GM21447 (cell line): ENCODE measurements at regions not wholly inside any gene's neighbourhood (a gene's known extent, or its start where the extent isn't known, plus 50 kb on each side); places are given as distances from the start of the nearest gene placed in this dataset.
"Not testable (repeated sequence)": the region's sequence is repeated elsewhere in the genome, so short reads cannot be mapped to it uniquely, and the experiment has no call there.

Source experiments
- ATAC-seq: cut with Tn5 transposase; IDR thresholded peaks from one replicate; pipeline ENCODE4 v1.9.1; 2021; ENCODE audit not compliant: unreplicated experiment

GRCh38 chr7:9031386-9031785, 598.0 kb downstream of the NXPH1 start:
- ATAC-seq, result no peak

GRCh38 chr7:9036080-9036479, 602.7 kb downstream of the NXPH1 start:
- ATAC-seq, result no peak

GRCh38 chr7:9071160-9071762, 637.9 kb downstream of the NXPH1 start:
- no peak for ATAC-seq

GRCh38 chr7:9075774-9076173, 642.4 kb downstream of the NXPH1 start:
- not testable (repeated sequence) for ATAC-seq

- ATAC-seq, result no peak
Measured at GRCh38 chr7:9082203-9082602, 648.8 kb downstream of the NXPH1 start.

GRCh38 chr7:9083837-9084236, 650.4 kb downstream of the NXPH1 start:
- ATAC-seq, result no peak

- no peak for ATAC-seq
Measured at GRCh38 chr7:9091282-9091681, 657.9 kb downstream of the NXPH1 start.

GRCh38 chr7:9097565-9098060, 664.2 kb downstream of the NXPH1 start:
- no peak for ATAC-seq

GRCh38 chr7:9100289-9100688, 666.9 kb downstream of the NXPH1 start:
- no peak for ATAC-seq

GRCh38 chr7:9102846-9103245, 669.4 kb downstream of the NXPH1 start:
- ATAC-seq, result no peak

- ATAC-seq, result no peak
Measured at GRCh38 chr7:9106747-9107146, 673.3 kb downstream of the NXPH1 start.

- no peak for ATAC-seq
Measured at GRCh38 chr7:9120331-9120730, 686.9 kb downstream of the NXPH1 start.

GRCh38 chr7:9124320-9124719, 690.9 kb downstream of the NXPH1 start:
- no peak for ATAC-seq

GRCh38 chr7:9125246-9125645, 691.8 kb downstream of the NXPH1 start:
- no peak for ATAC-seq

- ATAC-seq, result no peak
Measured at GRCh38 chr7:9127901-9128300, 694.5 kb downstream of the NXPH1 start.

- ATAC-seq, result no peak
Measured at GRCh38 chr7:9148687-9149086, 715.3 kb downstream of the NXPH1 start.

GRCh38 chr7:9149499-9150082, 716.2 kb downstream of the NXPH1 start:
- no peak for ATAC-seq

GRCh38 chr7:9163691-9164090, 730.3 kb downstream of the NXPH1 start:
- ATAC-seq, result not testable (repeated sequence)

GRCh38 chr7:9175871-9176270, 742.5 kb downstream of the NXPH1 start:
- ATAC-seq, result no peak

- no peak for ATAC-seq
Measured at GRCh38 chr7:9181356-9181755, 747.9 kb downstream of the NXPH1 start.

- ATAC-seq, result no peak
Measured at GRCh38 chr7:9186730-9187129, 753.3 kb downstream of the NXPH1 start.

GRCh38 chr7:9189703-9190102, 756.3 kb downstream of the NXPH1 start:
- no peak for ATAC-seq

GRCh38 chr7:9192969-9193368, 759.6 kb downstream of the NXPH1 start:
- ATAC-seq, result no peak
